Loucy (cell line): ENCODE measurements at regions not wholly inside any gene's neighbourhood (a gene's known extent, or its start where the extent isn't known, plus 50 kb on each side); places are given as distances from the start of the nearest gene placed in this dataset.

Source experiments
- H2AFZ ChIP-seq: fragments of 200-600 bp; sonication (generic); 2 replicates; pipeline ENCODE4 v1.6.0; 2016; ENCODE audit warnings: antibody characterized with exemption, mild to moderate bottlenecking, low read length, moderate library complexity
- H3F3A ChIP-seq: fragments of 200-600 bp; 2 replicates; pipeline ENCODE4 v1.6.0; 2016; ENCODE audit warnings: antibody characterized with exemption, low read depth, mild to moderate bottlenecking
- H3K27me3 ChIP-seq: fragments of 200-600 bp; sonication (generic); 2 replicates; pipeline ENCODE4 v1.6.1; 2014; ENCODE audit warnings: low read length, mild to moderate bottlenecking; ENCODE audit not compliant: insufficient read depth, poor library complexity, severe bottlenecking
- H3K36me3 ChIP-seq: fragments of 200-600 bp; sonication (generic); 2 replicates; pipeline ENCODE4 v1.6.1; 2016; ENCODE audit warnings: low read length; ENCODE audit not compliant: insufficient read depth
- H3K4me1 ChIP-seq: fragments of 200-600 bp; sonication (generic); 2 replicates; pipeline ENCODE4 v1.5.1; 2014; ENCODE audit warnings: low read length, mild to moderate bottlenecking; ENCODE audit not compliant: insufficient read depth, poor library complexity, severe bottlenecking
- H3K4me2 ChIP-seq: fragments of 200-600 bp; sonication (generic); 2 replicates; pipeline ENCODE4 v1.6.0; 2014; ENCODE audit warnings: antibody characterized with exemption, low read length, low read depth, mild to moderate bottlenecking; ENCODE audit not compliant: poor library complexity, severe bottlenecking
- H3K4me3 ChIP-seq: fragments of 200-600 bp; sonication (generic); 2 replicates; pipeline ENCODE4 v1.5.1; 2014; ENCODE audit warnings: low read length, mild to moderate bottlenecking, mixed read lengths; ENCODE audit not compliant: poor library complexity, severe bottlenecking
- H3K79me2 ChIP-seq: fragments of 200-600 bp; sonication (generic); 2 replicates; pipeline ENCODE4 v1.6.1; 2014; ENCODE audit warnings: low read length; ENCODE audit not compliant: insufficient read depth
- H3K9ac ChIP-seq: fragments of 200-600 bp; sonication (generic); 2 replicates; pipeline ENCODE4 v1.6.0; 2014; ENCODE audit warnings: mild to moderate bottlenecking, low read depth, low read length, moderate library complexity; ENCODE audit not compliant: poor library complexity, severe bottlenecking
- H3K9me2 ChIP-seq: fragments of 200-600 bp; sonication (generic); replicated peaks from 2 replicates; pipeline ENCODE4 v1.6.1; 2016; ENCODE audit warnings: low read depth, low read length, mixed read lengths
- H3K9me3 ChIP-seq: fragments of 200-600 bp; sonication (generic); 2 replicates; pipeline ENCODE4 v1.6.1; 2014; ENCODE audit warnings: mild to moderate bottlenecking, antibody characterized with exemption, low read length, low read depth; ENCODE audit not compliant: insufficient read depth
- H4K20me1 ChIP-seq: fragments of 200-600 bp; sonication (generic); 2 replicates; pipeline ENCODE4 v1.6.0; 2014; ENCODE audit warnings: antibody characterized with exemption, low read length, mild to moderate bottlenecking; ENCODE audit not compliant: insufficient read depth, poor library complexity, severe bottlenecking
- CTCF ChIP-seq: fragments of 200-600 bp; sonication (generic); conservative IDR thresholded peaks from 2 replicates; pipeline ENCODE4 v1.5.1; 2014; ENCODE audit warnings: mild to moderate bottlenecking, antibody characterized with exemption, low read length
- EZH2phosphoT487 ChIP-seq: fragments of 200-600 bp; IDR thresholded peaks from 2 replicates; pipeline ENCODE4 v1.6.1; 2018; ENCODE audit warnings: antibody characterized with exemption, mild to moderate bottlenecking, moderate library complexity, borderline replicate concordance

GRCh38 chr3:165544432-165544831, 292.8 kb downstream of the BCHE start:
- no peak overlapping the region for H3K9ac ChIP-seq
- no peaks in the 10 kb centered on the region for H3K9me3 ChIP-seq
- H2AFZ ChIP-seq: no peak overlapping the region
- TF ChIP-seq CTCF (no peak), EZH2phosphoT487 (no peak)
- H3K27me3 ChIP-seq: no peaks in the 10 kb centered on the region
- H3K4me1 ChIP-seq: no peaks in the 10 kb centered on the region
- H3K36me3 ChIP-seq: no peaks in the 10 kb centered on the region
- no peaks in the 10 kb centered on the region for H4K20me1 ChIP-seq
- no peaks in the 10 kb centered on the region for H3K79me2 ChIP-seq
- no peaks in the 10 kb centered on the region for H3K9me2 ChIP-seq
- no peak overlapping the region for H3K4me2 ChIP-seq
- H3F3A ChIP-seq: no peaks in the 10 kb centered on the region
- H3K4me3 ChIP-seq: no peak overlapping the region

DNA sequence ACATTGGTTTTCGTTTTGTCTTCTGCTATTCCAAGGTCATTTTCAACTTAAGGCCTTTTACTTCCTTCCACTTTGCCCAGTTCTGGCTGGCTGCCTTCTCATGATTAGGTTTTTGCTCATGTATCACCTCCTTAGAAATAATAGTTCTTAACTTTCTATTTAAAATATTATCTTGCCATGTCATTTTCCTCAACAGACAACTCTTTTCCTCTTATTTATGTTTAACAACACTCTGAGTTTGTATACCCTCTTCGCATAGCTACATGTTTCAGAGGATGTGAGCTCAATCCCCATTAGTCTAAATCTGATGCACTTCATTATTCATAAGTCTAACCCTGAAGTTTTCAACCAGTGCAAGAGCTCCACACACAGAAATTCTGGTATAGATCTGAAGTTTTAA, 299.1 kb downstream of the BCHE start:
- no peaks in the 10 kb centered on the region for H3K4me1 ChIP-seq
- H3K4me3 ChIP-seq: no peak overlapping the region
- no peak overlapping the region for H2AFZ ChIP-seq
- no peaks in the 10 kb centered on the region for H3K9me3 ChIP-seq
- no peaks in the 10 kb centered on the region for H3K36me3 ChIP-seq
- TF ChIP-seq EZH2phosphoT487 (no peak), CTCF (no peak)
- H4K20me1 ChIP-seq: no peaks in the 10 kb centered on the region
- H3K79me2 ChIP-seq: no peaks in the 10 kb centered on the region
- no peaks in the 10 kb centered on the region for H3K9me2 ChIP-seq
- H3K9ac ChIP-seq: no peak overlapping the region
- no peaks in the 10 kb centered on the region for H3F3A ChIP-seq
- no peak overlapping the region for H3K4me2 ChIP-seq
- no peaks in the 10 kb centered on the region for H3K27me3 ChIP-seq

DNA sequence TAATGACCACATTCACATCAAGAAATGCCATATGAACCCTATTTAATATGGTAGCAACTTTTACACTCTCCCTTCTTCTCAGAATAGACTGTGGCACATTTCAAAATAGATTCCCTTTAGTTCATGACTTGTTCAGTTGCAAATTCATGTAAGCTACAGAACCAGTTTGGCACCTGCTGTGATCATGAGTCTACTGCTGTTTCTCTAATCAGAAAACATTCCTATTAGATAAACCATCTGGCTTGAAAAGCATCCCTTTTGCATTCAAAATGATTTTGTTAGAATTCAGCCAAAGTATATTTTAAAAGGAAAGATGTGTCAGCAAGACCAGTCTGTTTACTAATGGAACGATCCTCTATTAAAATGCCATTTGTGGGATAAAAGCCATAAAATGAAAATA, 304.4 kb downstream of the BCHE start:
- Histone ChIP-seq H3K36me3 (no peaks in the 10 kb centered on the region), H3K27me3 (no peaks in the 10 kb centered on the region), H3K4me1 (no peaks in the 10 kb centered on the region), H3K79me2 (no peaks in the 10 kb centered on the region), H3K9me3 (no peaks in the 10 kb centered on the region), H3K4me2 (no peak overlapping the region), H3K9me2 (no peaks in the 10 kb centered on the region), H4K20me1 (no peaks in the 10 kb centered on the region), H3K4me3 (no peak overlapping the region), H3F3A (no peaks in the 10 kb centered on the region), H2AFZ (no peak overlapping the region), H3K9ac (no peak overlapping the region)
- no peak for TF ChIP-seq EZH2phosphoT487
- no peak for TF ChIP-seq CTCF
